HG03460 (cell line): ENCODE measurements at regions not wholly inside any gene's neighbourhood (a gene's known extent, or its start where the extent isn't known, plus 50 kb on each side); places are given as distances from the start of the nearest gene placed in this dataset.
"Not testable (repeated sequence)": the region's sequence is repeated elsewhere in the genome, so short reads cannot be mapped to it uniquely, and the experiment has no call there.

Experiments
- ATAC-seq: cut with Tn5 transposase; IDR thresholded peaks from one replicate; pipeline ENCODE4 v1.9.1; 2021; ENCODE audit not compliant: unreplicated experiment

DNA sequence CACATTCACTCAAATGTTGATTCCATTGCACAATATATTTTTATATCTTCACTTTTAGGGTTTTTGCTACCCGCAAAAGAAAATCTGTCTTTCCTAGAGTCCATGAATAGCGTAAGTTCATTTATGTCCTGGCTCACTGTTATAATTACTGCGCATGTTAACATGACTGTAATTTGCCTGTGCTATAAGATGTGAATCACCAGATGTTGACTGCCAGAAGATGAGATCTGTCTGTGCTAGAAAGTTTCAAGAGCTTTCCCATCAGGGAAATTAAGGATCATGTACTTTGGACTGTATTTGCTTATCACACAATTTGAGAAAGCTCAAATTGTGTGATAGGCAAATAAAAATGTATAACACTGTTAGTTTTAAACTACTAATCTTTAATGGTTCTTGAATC is 322.5 kb downstream of the CHL1 start:
- no peak for ATAC-seq

DNA sequence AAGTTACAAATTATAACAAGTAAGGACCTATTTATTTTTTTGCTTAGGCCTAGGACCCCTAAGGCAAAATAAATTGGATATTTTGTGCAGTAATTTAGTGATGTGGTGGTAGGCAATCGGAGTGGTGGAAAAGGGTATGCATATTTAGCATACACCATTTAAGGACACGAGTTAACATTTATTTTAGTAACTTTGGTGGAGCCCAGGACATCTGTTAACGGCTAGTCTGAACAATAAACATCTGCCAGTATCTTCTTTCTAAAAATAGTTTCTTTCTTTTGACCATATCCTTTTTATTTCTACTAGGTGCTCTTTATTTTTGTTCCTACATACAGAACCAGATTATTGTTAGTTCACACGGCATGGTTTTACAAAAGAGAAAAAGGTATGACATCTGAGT is 326.3 kb downstream of the CHL1 start:
- no peak for ATAC-seq

DNA sequence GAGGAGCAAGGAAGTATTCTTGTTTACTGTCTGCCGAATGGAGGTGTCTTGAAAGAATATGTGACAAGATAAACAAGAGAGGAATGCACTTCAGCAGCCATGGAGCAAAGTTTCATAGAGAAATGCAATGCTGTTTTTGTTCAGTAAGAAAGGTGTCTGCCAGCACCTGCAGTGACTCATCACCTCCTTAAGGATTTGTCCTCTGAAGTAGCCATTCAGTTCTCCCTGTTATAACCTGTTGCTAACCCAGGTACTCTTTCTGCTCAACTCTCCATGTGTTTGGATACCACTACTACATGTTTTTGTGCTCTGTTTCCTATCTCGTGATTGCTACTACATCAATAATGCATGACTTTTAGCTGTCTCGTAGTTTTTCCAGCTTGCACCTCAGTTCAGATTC is 328.9 kb downstream of the CHL1 start:
- no peak for ATAC-seq

DNA sequence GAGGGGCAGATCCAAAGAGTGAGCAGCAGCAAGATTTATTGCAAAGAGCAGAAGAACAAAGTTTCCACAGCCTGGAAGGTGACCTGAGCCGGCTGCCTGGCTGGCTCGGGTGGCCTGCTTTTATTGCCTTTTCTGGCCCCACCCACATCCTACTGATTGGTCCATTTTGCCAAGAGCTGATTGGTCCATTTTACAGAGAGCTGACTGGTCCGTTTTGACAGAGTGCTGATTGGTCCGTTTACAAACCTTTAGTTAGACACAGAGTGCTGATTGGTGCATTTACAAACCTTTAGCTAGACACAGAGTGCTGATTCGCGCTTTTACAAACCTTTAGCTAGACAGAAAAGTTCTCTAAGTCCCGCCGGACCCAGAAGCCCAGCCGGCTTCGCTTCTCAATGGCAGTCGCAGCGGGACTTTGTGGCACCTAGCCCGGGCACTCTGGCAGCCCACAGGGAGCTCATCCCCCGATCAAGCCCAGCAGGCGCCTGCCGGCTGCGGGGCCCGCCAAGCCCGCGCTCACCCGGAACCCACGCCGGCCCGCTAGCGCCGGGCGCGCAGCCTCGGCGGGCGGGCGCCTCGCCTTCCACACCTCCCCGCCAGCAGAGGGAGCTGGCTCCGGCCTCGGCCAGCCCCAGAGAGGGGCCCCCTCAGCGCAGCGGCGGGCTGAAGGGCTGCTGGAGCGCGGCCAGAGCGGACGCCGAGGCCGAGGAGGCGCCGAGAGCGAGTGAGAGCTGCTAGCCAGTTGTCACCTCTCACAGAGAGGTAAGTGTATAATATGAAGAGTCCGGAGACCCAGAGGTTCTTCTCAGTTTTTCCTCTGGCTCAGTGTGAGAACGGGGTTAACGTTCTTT is 339.2 kb downstream of the CHL1 start:
- ATAC-seq = peak; percentile 77

DNA sequence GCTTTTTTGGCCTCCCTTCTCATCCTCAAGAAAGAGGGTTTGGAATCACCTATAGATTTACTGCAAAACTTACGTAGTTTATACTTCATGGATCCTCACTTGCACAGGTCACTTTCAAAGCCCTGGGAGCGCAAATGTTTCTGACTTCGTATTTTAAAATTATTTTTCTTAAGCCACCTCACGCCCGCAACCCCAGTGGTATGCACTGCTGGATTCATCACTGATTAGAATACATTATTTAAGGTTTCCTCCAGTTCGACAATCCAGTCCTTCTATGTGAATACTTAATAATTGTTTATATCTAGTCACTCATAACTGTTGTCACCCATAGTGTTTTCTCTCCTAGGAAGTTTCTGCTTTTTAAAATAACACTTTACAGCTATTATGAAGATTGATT is 339.9 kb downstream of the CHL1 start:
- ATAC-seq = peak; percentile 6

DNA sequence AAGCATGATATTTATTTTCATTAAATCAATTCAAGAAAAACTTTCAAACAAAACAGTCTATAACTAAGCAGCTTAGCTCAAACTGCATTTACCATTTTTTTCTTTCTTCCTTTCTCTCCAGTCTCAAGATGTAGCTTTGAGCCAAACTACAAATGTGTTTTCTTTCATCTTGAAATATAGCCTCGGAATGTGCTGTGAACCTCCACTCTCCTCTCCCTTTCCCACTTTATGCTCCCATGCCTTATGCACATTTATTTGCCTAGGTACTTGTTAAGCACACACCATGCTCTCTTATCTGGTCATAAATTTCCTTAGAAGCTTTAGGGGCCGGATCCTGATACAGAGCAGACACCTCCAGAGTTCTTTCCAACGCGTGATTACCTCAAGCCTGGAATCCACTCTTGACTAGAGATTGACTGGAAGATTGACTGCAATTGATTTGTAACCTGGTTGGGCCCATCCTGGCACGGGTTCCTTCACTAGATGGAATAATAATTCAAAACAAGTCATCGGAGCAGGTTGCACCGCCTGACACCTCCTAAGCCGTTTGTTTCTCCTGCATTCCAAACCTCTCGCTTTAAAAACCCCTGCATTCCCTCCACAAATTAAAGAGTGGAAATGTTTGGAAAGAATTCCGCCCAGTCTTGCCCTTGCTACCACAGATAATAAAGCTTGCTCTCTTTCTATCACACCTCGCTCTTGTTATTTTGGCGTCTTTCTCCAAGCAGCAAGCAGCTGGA is 344.7 kb downstream of the CHL1 start:
- ATAC-seq = no peak

DNA sequence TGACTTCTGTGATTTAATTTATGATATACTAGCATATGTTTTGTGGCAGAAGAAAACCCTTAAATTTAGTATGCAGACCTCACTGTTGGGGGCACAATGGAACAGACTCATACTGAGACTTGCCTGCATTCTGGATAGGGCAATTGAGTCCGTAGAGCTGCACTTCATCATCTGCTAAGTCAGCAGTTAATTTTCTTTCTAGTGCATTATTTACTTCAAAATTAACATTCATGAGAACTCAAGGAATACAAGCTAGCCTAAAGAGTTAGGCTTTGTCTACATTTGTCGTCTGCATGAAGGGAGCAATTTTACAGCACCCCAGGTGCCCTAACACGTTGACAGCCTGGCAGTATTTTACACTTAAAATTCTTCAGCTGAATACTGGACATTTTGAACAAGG is 345.5 kb downstream of the CHL1 start:
- ATAC-seq = no peak

DNA sequence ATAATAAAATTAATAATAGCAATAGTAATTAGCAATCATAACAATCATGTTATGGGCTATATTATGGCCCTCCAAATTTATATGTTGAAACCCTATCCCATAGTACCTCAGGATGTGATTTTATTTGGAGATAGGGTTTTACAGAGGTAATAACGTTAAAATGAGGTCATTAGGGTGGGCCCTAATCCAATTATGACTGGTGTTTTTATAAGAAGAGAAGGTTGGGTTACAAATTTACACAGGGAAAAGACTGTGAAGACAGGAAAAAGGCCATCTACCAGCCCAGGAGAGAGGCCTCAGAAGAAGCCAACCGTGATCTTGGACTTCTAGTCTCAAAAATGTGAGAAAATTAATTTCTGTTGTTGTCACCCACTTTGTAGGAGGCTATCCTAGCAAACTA is 353.1 kb downstream of the CHL1 start:
- ATAC-seq = no peak

DNA sequence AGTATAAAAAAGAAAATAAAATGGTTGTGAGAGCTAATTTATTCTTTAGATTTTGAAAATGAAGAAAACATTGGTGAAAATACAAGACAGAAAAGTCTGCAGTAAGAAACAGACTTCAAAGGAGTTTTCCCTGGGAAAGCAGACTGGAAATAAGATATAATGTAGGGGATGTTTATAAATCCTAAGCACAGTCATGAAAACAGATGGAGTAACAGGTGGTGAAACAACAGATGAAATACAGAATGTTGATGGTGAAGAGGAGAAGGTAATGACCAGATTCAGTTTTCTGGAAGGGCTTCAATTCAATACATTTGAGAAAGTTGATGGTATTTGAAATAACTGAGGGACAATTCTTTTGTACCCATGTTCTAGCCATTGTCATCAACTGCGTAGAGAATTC is 353.9 kb downstream of the CHL1 start:
- no peak for ATAC-seq

DNA sequence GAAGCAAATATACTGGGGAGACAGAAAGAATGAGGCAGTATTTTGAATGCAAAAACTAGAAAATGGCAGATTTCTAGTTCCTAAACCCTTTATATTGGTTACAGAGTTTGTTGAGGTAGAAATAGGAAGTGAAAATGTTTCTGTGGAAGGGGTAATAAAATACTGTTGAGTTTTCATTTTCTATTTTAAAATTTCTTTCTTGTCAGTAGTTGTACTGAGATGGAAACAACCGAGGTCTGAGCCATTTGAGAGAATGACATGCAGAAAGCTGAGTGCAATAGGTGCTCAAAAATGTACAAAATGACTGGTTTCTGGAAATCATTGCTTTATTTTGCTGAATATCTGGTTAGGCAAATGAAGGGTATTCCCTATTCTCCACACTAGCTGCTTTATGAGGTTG is 361.4 kb downstream of the CHL1 start:
- peak; percentile 98 for ATAC-seq

DNA sequence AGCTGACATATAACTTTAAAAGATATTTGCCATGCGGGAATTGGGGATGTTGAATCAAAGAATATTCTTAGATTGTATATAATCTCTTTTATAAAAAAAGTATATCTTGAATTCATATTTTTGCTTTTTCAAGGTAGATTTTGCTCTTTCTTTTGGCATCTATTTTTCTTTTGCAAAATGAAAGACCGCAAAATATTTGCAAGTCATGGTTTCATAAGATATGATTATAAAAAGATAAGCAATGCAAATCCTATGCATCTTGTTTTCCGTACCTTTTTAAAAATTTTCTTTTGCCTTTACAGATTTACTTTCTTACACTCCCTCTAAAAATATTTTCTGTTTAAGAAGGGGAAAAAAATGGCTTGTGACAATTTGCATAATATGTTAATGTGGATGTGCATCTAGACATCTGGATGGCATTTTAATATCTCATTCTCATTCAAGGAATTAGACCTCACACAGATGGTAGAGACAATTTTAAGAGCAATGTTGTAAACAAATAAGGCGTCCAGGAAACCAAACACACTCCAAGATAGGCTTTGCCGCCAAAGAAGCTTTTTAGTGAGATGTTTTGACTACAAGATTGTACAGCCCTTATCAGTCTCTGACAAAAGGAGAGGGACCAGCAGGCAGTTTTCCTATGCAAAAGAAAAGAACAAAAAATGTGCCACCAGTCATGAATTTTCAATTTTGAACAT is 371.1 kb downstream of the CHL1 start:
- ATAC-seq = no peak

DNA sequence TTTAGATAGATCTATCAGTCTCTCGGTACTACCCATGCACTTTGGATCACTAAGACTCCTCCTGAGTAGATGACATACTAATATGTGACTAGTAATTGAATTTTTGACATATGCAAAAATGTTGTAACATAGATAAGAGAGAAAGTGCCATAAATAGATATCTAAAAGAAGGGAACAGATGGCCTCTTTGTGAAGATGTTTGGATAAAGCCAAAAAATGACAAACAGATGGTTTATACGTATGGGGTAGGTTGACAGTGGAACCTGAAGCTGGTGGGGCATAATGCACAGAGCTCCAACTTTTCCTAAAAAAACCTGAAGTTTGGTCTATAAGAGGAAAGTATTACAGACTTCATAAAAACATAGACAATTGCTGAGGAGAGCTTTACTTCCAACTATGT is 383.0 kb downstream of the CHL1 start:
- not testable (repeated sequence) for ATAC-seq

DNA sequence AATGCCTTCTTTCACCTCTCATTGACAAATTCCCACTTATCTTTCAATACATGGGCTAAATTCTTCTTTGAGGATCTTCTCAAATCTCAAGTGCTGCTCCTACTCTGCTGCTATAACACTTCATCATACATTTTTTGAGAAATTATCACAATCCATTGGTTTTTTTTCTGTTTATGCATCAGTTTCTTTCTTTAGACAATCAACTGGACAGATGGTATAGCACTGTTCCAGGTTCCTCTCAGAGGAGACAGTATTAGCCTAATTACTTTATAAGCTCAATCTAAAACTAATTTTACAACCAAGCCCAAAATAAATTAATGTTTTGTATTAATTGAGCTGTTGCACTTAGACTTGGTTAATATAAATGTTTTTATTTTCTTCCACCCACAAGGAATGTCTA is 392.5 kb downstream of the CHL1 start:
- not testable (repeated sequence) for ATAC-seq

DNA sequence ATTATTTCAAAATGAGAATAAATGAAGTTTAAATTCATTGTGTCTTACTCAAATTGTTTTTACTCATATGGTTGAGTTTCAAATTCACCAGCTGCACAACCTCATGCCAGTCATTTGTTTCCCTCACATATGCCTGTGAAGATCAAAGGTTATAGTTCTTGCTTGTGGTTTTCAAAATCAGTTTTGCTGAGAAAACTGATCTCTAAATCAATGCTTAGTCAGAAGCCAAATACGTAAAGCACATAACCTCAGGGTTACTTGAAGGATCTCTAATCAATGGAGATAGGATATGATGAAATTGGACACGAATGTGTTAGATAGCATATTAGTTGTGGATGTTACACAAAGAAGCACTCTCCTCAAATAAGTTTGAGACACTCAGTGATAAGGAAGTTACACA is 400.7 kb downstream of the CHL1 start:
- ATAC-seq = not testable (repeated sequence)

DNA sequence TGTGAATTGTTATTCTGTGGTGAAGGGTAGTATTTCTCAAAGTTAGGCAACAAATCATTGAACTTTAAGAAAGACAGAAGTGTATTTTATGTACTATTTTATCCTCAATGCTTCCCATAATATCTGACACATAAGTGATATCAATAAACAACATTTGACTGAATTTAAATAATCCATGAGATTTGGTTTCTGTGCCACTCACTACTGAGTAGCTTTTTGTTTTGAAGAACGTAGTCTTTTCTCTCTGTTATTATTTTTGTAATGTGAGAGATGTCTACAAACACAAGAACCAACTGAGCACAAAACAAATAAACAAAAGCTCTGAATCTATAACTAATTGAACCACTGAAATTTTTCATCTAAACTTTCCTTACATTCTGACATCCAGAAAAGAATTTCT is 401.2 kb downstream of the CHL1 start:
- not testable (repeated sequence) for ATAC-seq

DNA sequence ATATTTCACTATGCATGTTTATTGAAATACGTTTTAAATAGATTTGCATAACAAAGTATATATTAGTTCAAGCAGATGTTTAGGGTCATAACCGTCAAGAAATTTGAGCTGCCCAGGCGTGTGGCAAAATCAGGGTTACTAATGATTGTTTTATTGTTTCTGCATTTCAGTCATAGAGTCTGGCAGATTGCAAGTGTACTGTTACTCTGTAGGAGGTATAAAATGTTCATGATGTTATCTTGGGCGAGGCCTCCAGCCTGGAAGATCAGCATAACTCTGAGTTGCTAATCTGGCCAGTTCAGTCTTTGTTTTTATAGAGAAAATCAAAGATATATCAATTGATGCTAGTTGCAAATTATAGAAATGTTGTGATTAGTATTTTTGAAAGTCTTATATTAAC is 410.9 kb downstream of the CHL1 start:
- ATAC-seq = not testable (repeated sequence)

DNA sequence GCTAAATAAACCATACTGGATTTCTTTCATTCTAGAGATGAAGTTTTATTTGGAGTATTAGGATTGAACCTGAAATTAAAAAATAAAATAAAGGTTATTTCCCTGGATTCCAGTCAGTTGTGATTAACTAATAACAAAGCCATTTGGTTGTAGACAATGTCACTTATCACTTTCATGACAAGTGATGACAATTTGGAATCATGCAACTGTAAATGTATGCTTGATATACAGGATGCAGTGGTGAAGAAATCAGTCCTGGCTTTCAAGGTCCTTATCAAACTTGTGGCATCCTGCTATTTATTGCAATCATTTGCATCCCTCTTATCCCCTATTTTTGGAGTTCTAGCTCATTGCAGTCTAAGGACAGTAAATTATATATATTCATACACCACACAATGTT is 425.2 kb downstream of the CHL1 start:
- no peak for ATAC-seq

DNA sequence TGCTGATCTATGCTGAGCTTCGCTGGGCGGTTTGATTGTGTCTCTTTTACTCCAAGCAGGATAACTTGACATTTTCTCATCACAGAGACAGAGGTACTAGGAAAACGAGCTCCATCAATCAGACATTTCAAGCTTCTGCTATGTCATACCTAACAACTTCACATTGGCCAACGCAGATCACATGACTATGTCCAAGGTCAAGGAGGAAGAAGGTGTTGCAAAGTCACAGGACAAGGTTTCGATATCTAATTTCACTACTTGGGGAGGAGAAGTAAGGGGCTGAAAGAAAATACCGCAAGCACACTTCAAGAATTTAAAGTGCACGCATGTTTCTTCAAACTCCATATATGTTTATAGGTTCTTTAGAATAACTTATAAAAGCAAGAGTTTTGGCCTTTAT is 425.8 kb downstream of the CHL1 start:
- ATAC-seq = no peak

DNA sequence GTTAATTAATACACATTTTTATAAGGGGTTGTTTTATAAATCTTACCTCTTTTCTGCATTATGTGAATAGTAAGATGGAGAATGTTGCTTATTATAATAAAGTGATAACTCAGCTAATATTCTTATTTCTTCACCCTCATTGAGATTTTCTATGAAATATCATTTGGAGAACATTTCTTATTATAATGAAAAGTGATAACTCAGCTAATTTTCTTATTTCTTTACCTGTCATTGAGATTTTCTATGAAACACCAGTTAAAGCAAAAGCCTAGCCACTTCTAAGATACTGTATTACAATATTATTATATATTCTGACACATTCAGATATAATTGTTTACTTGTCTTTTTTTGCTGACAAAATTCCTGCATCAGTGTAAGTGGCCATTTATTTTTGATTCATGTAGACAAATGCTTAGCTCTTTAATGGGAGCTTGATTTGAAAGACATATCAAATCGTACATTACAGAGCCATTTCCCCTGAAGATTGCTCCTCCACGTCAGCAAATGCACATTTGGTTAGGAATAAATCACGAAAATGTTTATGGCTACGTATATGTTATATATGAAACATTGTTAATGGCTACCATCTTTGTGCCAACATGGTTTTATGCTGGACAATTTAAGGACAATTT is 427.5 kb downstream of the CHL1 start:
- ATAC-seq = no peak

DNA sequence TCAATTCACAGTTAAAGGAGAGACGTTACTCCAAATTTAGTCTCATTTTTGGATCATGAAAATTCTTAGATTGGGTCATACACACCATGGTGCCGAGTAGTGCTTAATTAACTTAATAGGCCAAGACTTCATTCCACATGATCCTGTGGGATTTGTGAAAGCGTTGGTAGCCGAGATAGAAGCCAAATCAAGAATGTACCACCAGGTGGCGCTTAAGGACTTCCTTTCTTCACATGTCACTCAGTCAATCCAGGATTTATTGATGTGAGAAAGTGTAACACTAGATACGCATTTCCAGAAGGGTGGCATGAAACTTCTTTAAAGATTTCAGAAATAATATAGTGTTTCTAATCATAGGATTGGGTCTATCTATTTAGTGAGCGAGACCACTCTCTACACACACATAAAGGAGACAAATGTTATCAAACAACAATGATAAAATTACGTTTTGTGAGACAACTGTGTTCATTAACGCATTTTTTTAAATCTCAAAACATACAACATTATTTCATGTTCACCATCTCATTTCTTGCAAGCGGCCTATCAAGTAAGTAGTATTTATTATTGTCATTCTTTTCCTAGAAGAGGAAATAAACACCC is 436.1 kb downstream of the CHL1 start:
- no peak for ATAC-seq

DNA sequence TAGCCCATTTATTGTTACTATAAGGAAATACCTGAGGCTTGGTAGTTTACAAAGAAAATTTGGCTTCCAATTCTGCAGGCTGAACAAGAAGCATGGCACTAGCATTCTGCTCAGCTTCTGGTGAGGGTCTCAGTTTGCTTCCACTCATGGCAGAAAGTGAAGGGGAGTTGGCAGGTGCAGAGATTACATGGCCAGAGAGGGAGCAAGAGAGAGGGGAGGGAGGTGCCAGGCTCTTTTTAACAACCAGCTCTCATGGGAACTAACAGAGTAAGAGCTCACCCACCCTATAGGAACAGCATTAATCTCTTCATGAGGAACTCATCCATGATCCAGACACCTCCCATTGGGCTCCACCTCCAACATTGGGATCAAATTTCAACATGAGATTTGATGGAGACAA is 437.9 kb downstream of the CHL1 start:
- no peak for ATAC-seq
